Stimulated activated CD4-positive, alpha-beta T cell treated with anti-CD3 and anti-CD28 coated beads, TNF-alpha, amount 100 ng/mL, for 48 hours (primary cell): ENCODE measurements at regions not wholly inside any gene's neighbourhood (a gene's known extent, or its start where the extent isn't known, plus 50 kb on each side); places are given as distances from the start of the nearest gene placed in this dataset.

Experiments used
- DNase-seq, 3 donors: peaks; one replicate each; pipeline ENCODE4 v3.0.0-alpha.2; 2020; ENCODE audit warnings: low read depth in 3 of 3

DNA sequence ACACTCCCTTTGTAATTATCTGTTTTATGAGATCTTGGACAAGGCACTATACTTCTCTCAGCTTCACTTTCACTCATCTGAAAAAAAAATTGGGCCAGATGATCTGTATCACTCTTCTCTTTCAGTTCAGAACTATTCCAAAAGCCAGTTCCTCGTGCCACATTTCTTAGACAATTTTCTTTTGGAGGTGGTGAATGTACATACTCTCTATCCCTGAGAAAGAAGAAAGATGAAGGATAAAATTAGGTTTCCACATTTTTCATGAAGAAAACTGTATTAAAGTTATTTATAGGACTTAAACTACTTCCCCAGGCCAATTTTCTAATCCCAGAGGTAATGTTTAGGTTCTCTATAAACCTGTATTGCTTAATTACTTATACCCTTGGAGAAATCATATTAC, 171.6 kb downstream of the SLC6A15 start:
- no peak for DNase-seq

DNA sequence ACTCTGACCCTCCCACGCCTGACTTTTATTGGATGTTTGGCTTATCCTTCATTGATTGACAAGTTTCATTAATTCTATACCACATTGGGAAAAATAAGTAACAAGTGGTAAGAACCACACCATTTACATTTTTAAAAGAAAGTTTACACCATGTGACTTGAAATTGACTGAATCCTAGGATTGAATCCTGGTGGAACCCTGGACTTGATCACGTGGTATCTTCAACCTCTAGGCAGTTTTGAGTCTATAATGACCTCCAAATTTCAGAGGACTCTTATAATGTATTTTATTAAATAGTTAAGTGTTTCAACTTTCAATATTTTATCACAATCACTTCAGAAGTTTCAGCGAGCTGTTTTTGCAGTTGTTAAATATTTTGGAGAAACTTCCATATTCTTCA, 172.0 kb downstream of the SLC6A15 start:
- DNase-seq, result no peak

DNA sequence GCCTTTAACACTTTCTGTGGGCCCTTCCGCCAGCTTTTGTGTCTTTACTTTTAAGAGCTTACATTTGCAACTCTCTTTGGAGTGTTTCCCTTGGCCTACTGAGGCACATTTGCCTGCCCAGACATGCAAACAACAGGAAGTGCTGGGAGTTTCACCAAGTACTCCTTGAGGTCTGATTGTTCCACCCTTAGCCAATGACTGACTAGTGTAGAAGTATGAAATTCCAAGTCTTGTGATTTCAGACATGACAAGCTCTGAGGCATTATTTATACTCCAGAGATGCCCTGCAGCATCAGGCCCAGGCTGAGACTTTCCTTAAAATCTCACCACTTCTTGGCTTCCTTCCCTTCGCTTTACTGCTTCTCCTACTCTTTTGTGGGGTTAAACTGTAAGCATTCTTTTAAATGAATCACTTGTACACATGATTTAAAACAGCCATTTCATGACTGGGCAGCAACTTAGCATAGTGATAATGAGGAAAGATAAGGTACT, 174.1 kb downstream of the SLC6A15 start:
- no peak for DNase-seq

DNA sequence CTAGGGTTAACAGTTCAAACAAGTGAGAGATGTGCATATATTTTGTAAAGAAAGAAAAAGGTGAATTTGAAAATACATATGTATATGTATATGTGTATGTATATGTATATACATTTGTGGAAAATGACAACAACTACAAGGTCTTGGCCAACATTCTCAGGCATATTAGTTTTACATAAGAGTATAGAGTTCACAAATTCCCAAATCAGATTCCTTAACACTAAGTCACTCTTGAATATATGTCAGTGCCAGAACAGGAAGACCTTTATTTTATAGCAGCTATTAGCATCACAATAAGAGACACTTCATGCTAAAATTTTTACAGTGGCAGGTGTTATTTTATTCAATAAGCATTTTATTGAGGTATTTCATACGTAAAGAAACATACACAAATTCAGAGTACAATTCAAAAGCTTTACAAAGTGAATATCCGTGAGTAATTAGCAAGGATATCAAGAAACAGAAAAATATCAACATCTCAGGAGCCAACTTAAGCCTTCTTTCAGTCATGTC, 179.7 kb downstream of the SLC6A15 start:
- no peak for DNase-seq

DNA sequence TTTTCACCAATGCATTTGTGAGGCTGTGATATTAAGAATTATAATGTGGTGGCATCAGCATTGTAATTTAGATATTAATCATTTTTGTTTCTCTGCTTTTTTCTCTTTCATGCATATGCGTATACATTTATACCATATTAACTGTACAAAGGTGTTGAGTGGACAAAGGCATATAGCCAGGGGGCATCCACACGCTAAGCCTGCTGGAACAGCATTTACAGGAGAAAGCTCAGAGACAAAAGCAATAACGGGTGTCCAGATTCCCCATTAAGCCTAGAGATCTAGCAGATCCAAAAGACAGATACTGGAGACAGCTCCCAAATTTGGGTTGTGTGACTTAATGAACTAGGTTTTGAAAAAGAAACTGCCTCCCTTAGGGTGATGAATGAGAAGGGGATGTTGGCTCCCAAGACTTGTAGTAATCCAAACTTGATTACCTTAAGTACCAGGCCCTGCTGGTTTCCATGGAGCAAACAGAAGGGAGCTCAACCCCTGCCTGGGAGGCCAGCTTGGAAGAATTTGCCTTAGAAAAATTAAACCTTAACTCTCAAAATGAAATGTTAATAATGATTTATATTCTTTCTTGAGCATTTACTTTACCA, 181.9 kb downstream of the SLC6A15 start:
- DNase-seq, result no peak

DNA sequence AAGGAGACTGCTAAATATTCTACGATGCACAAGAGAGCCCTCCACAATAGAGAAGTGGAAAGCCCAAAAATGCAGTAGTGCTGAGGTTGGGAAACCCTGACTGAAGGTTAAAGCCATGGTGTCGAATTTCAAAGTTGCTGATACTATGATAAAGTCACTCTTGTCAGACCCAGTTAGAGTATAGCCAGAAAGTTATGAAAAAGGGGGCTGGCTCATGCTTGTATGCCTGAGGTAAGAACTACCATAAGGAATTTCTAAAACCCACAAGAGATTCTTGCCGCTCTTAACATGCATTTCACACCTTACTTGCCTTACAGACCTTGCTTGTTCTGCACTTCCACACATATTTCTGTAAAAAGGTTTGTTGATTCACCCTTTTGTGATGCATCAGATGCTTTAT, 184.6 kb downstream of the SLC6A15 start:
- no peak for DNase-seq

DNA sequence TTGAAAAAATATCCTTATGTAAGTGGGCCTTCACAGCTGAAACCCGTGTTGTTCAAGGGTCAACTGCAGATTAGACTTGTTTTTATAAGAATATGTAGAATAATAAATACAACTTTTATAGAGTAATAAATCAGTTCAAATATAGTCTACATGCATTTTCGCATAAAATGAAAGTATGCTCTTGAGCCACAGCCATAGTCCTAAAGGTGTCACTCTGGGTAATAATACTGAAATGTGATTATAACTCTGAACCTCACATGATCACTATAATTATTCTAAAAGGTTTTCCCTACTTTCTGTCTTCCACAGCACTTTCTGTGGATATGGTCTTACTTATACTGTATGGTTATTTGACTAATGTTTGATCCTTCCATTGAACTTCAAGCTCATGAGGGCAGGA, 185.8 kb downstream of the SLC6A15 start:
- DNase-seq, result no peak

DNA sequence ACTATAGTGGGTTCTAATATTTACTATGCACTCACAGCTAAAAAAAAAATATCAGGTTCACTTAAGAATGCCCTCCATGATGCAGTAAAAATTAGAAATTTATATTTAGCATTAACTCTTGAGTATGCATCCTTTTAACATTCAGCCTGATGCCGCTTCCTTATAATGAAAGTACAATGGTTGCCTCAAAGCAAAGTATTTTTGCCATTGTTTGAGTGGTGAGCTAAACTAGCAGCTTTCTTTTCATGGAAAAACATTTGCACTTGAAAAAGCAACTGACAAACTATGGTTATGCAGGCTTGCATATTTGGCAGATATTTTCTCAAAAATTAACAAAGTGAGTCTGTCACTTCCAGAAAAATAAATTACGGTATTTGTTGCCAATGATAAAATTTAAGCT, 188.6 kb downstream of the SLC6A15 start:
- no peak for DNase-seq

DNA sequence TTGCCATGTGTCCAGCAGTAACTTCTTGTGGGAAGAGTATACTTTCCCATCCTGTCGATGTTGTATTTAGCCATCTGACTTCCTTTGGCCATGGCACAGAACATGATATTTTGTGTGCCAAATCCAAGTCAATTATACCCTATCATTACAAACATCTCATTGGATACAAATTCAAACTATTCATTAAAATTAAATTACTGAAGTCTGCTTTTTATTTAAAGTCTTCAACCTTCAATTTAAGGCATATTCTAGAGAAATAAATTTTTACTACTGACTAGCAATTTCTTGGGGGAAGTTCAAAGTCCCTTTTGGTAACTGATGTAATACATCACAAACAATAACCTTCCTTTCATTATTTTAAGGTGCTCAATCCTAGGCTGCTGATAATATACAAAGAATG, 192.6 kb downstream of the SLC6A15 start:
- no peak for DNase-seq

DNA sequence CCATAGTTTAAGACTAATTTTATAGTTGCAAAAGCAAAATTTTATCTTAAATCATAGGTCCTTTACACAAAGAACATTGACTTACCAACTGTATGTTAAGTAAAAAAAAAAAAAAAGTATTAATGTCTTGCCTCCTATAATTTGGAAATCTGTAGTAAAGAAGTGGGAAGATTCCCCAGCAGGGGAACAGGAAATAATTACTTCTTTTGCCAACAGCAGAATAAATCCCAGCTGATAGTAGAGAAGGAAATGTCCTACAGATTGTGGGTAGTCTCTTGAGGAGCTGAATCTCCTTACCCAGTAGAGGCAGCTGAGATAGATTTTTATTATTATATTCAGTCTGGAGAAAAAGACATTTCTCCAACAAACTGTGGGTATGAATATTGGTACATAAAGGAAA, 193.7 kb downstream of the SLC6A15 start:
- DNase-seq, result no peak

DNA sequence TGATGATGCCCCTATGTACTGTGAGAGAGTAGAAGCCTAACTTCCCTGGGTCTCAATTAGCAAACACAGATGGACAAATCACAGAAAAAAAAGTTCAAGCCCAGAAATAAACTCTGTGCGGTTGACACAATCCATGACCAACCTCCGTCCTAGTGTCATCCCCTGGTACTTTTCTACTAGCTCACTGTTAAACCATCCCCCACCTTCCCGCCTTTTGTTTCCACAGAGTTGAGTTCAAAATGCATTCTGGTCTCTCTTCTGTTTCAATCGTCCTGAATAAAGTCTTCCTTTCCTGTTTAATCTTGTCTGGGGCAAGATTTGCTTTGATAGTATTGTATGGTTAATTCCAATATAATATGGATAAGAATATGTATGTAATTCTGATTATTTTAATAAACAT, 199.9 kb downstream of the SLC6A15 start:
- no peak for DNase-seq

DNA sequence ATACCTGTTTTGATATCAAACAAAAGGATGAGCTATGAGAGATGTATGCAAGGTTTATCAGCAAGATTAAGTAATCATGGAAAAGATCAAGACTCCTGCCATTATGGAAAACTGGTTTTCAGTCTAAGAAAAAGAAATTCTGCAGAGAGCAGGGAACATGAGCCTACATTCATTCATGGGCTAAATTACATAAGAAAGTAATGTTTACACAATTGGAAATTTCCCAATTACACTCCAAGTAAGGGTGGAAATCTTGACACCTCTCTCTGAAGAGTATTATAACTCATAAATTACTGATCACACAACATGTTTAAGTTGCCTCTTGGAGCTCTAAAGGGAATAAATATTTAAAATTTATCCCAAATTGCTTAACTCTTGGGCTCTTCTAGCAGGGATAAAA, 206.2 kb downstream of the SLC6A15 start:
- no peak for DNase-seq

DNA sequence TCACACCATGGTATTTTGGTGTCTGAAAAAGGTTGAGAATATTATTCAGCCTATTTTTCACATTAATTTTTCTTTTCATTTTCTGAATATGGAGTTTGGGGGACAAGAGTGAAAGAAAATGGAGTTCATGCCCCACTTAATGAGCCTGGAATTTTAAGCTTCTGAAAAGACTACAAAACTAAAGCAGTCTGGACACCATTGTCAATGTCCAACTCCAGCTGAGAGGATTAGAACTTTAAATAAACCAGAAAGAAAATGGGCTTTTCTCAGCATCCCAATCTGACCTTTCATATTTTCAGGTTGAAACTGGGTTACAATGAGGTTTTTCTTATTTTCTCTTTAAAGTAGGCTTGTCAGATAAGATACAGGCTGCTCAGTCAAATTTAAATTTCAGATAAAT, 207.7 kb downstream of the SLC6A15 start:
- DNase-seq, result no peak

DNA sequence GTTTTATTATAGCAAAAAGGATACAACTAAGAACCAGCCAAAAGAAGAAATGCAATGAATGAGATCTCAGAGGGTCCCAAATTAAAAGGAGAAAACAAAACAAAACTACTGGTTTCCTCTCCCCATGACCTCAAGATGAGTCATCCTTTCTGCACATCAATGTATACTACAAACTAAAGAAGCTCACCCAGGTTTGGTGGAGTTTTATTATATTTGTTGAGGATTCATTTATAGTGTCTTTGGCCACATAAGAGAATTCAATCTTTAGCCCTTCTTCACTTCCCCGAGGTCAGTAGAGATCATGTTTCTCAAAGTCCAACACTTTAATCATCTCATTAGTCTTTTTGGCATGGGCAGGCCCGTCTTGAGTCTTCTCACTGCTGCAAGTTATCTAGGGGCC, 210.6 kb downstream of the SLC6A15 start:
- no peak for DNase-seq

DNA sequence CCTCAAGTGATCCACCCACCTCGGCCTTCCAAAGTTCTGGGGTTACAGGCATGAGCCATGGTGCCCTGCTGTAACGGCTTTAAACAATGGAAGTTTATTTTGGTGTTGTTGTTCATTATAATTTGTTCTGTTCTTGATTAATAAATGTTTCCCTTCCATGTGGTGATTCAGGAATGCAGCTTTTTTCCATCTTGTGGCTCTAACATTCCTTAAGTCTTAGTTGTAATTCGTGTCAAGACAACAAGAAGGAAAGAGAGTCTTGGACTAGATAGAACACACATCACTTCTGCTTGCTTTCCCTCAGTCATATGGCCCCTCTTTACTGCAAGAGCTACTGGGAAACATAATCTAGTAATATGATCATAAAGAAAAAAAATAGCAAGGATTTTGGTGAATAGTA, 211.6 kb downstream of the SLC6A15 start:
- no peak for DNase-seq

DNA sequence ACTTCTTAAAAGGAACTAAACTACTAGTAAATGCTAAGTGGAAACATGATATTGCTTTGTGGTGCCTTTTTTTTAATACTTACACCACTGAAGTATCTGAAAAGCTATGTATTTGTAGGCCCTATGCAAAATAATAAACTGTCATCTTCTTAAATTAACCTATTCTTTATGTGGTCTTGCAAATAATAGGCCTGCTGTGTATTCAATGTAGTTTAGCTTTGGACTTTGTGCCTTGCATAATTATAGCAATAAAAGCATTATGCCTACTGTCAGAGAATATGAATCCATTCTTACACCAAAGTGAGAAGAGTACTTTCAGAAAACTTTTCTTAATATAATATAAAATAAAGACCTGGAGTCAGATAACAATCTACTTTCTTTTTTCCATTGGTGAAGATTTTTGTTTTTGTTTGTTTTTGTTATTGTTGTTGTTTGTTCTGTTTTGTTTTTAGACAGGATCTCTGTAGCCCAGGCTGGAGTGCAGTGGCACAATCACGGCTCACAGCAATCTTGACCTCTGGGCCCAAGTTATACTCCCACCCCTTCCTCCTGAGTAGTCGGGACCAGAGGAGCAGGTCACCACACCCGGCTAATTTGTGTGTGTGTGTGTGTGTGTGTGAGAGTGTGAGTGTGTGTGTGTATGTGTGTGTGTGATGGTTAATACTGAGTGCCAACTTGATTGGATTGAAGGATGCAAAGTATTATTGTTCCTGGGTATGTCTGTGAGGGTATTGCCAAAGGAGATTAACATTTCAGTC, 213.8 kb downstream of the SLC6A15 start:
- no peak for DNase-seq

DNA sequence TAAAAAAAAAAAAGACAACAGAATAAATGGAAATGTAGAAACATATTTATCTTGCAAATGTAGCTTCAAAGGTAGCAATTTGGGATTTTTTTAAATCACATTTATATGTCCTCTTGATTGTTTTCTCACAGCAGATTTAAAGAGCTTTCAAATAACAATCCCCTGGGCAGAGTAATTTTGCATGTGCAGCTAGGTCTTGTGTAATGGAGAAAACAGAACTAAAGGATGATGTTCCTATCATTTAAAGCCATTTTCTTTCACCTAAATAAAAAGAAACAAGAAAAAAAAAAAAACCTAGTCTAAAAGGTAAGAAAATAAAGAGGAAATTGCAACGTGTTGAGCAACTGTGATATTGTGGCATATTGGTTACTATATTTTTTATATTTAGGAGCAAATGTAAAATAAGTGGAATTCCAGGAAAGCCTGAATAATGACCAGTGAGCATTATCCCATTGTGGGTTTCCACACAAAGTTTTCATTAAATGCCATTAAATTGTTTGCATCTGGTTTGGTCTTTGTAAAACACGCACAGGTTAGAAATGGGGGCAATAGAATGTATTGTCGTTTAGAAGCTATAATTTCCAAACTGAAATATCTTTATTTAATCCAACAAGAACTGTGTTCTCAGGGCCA, 215.6 kb downstream of the SLC6A15 start:
- DNase-seq, result no peak

DNA sequence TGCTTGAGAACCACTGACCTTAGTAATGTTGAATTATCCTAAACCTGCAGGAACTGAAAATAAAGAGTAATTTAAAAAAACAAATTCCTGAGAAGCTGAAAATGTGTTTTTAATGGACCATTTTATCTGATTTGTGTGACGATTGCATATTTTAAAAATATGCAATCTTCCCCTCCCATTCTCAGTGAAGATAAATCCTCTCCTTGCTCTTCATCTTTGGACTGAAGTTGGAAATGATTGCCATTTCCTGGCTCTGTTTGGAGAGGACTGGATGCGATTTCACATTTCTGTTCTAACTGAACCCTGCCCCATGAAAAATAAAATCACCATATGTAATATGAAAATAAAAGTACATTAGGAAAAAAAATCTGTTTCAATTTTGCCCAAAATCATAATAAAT, 216.3 kb downstream of the SLC6A15 start:
- DNase-seq, result no peak

DNA sequence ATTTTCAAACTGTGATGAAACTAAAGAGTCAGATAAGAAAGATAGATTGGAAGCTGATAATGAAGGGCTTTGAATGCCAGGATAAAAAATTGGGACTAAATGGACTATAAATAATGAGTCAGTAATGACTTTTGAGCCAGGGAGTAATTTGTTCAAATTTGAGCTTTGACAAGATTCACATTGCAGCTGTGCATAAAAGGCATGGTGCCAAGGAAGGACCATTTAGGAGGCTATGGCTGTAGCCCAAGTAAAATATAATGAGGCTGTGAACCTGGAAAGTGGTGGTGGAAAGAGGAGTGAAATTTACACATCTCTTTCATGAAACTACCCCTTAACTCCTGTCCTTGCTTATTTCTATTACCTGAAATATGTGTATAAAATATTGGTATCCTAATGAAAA, 218.5 kb downstream of the SLC6A15 start:
- no peak for DNase-seq

DNA sequence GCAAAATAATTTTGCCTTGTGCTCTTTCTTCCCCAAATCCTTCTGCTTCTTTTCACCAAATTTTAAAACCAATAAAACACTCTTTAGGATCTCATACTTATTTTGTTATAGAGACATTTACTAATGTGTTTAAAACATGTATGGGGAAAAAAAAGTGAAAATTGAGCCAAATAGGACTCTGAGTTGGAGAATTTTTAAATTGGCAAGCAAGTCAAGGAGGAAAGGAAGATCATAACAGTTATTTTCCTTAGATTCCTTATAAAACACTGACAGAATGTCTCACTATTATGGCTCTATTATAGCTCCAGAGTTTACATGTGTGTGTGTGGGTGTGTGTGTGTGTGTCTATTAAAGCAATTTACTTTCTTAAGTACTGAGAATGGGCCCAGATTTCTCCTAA, 220.5 kb downstream of the SLC6A15 start:
- DNase-seq, result no peak

DNA sequence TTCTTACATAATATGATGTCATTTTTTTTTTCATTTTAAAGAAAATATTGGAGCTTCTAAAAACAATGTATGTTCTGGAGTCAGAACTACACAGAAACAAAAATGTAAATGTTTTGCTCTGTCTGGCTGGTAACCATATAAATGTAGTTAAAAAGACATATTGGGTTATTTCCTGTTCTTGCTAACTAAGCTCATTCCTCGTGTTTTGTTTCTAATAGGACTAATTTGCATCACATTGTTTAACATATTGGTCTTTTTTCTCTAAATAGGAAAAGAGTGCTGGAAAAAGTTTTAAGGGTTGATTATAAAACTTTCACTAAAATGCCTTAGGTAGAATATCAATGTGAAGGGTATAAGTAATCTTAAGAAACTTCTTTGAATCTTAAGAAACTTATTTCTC, 221.3 kb downstream of the SLC6A15 start:
- DNase-seq, result no peak

DNA sequence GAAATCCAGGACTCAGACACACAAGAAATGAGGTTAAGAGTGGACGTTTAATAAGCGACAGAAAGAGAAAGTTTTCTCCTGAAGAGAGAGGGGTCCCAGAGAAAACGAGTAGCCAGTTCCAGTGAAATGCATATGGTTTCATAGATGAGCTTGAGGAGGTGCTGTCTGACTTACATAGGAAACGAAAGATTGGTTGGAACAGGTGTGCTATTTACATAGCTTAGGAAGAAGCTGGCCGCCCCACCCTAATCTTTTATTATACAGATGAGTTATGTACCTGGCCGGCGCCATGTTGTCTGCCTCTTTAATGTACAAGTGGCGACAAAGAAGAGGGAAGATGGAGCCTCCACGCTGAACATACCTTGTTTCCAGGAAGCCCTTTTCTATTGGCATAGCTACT, 223.0 kb downstream of the SLC6A15 start:
- DNase-seq, result no peak

DNA sequence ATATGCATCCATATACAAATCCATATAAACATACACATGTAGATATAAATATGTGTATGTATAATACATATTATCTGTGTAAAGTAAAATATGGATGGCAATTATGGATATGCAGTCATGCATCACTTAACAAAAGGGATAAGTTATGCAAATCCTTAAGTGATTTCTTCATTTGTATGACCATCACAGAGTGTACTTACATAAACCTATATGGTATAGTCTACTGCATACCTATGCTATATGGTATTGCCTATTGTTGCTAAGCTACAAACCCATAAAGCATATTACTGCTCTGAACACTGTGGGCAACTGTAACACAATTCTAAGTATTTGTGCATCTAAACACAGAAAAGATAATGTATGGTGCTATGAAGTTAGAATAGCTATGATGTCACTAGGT, 227.2 kb downstream of the SLC6A15 start:
- DNase-seq, result no peak
